ENCODE measurements at regions not wholly inside any gene's neighbourhood (a gene's known extent, or its start where the extent isn't known, plus 50 kb on each side); places are given as distances from the start of the nearest gene placed in this dataset.
A peak's percentile ranks its signal among the peaks of the same experiment; 100 is the strongest.

DNA sequence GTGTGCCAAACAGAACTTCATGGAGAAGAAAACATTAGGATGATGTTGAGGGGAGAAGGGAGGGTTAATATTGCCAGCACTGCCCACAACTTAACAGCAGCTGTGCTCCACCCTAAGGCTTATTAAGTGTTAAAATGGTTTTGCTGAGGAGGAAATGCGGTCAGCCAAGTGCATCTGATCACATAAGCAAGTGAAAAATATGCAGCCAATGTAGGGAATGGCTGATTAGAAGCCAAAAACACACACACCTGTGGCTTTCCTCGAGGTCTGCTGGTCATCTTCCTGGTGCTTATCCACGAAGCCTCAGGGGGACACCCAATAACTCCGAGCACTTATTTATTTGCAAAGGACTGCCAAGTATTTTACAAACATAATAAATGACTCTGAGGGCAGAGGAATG lies 66.3 kb upstream of the GPR45 start:
- Mint-ChIP-seq H3K4me1 (ENCODE audit: low read depth, unreplicated experiment) (no peaks in the 10 kb centered on the region), H3K27me3 (ENCODE audit: low read depth, unreplicated experiment) (peaks cover 41% of the 10 kb centered on the region), H3K36me3 (ENCODE audit: low read depth, unreplicated experiment) (no peaks in the 10 kb centered on the region), H3K4me3 (ENCODE audit: unreplicated experiment) (no peak overlapping the region), H3K9me3 (ENCODE audit: unreplicated experiment) (no peaks in the 10 kb centered on the region), H3K27ac (ENCODE audit: unreplicated experiment) (peak overlapping the region; percentile 12)
- no peaks in the 10 kb centered on the region for H4K20me1 ChIP-seq (ENCODE audit: insufficient read depth, low read length)
- DNase-seq (ENCODE audit: low read depth) (peak; percentile 22), FAIRE-seq (no peak)
- H3K79me2 ChIP-seq (ENCODE audit: insufficient read depth, low read length) = no peaks in the 10 kb centered on the region
- H3K4me2 ChIP-seq (ENCODE audit: low read length) = no peak overlapping the region
- no peaks in the 10 kb centered on the region for H3K4me1 ChIP-seq (ENCODE audit: insufficient read depth, low read length)
- no peaks in the 10 kb centered on the region for H3K9me3 ChIP-seq (ENCODE audit: insufficient read depth, low read depth, low read length)
- H3K27me3 ChIP-seq (ENCODE audit: insufficient read depth, low read length) = peaks cover 7% of the 10 kb centered on the region
- TF ChIP-seq, protein P1, sequence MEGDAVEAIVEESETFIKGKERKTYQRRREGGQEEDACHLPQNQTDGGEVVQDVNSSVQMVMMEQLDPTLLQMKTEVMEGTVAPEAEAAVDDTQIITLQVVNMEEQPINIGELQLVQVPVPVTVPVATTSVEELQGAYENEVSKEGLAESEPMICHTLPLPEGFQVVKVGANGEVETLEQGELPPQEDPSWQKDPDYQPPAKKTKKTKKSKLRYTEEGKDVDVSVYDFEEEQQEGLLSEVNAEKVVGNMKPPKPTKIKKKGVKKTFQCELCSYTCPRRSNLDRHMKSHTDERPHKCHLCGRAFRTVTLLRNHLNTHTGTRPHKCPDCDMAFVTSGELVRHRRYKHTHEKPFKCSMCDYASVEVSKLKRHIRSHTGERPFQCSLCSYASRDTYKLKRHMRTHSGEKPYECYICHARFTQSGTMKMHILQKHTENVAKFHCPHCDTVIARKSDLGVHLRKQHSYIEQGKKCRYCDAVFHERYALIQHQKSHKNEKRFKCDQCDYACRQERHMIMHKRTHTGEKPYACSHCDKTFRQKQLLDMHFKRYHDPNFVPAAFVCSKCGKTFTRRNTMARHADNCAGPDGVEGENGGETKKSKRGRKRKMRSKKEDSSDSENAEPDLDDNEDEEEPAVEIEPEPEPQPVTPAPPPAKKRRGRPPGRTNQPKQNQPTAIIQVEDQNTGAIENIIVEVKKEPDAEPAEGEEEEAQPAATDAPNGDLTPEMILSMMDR (IDR thresholded peaks at IDR 0.05; ENCODE audit: insufficient read depth, low read depth, low read length) = no peak
- no peak for TF ChIP-seq EZH2 (IDR thresholded peaks at IDR 0.05; ENCODE audit: insufficient read depth, low read length)
- H3K27ac ChIP-seq (ENCODE audit: low read depth, low read length) = no peak overlapping the region
- H2AFZ ChIP-seq (ENCODE audit: low read depth, low read length) = no peak overlapping the region
- no peak overlapping the region for H3K9ac ChIP-seq (ENCODE audit: low read length)
- H3K4me3 ChIP-seq (ENCODE audit: insufficient read depth, low read depth, low read length) = no peak overlapping the region
- H3K36me3 ChIP-seq (ENCODE audit: insufficient read depth, low read length) = no peaks in the 10 kb centered on the region

DNA sequence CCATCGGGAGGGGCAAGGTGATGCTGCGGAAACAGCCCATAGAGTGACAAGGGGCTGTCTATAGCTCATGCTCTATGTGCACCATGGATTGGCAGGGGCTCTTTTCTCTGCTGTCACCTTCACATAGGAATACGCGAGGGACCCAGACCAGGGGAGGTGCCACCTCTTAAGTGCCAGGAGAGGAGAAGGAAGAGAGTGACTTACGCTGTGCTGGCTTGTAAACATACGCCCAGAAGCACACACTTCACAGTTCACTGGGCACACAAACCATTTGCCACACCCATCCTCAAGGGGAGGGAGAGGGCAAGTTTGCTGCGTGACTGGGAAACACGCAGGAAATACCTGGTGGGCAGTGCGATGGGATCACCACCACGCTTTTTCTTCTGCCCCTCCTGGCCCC lies 65.1 kb upstream of the GPR45 start:
- H3K36me3 ChIP-seq (ENCODE audit: insufficient read depth, low read length) = no peaks in the 10 kb centered on the region
- H3K4me3 ChIP-seq (ENCODE audit: insufficient read depth, low read depth, low read length) = no peak overlapping the region
- Mint-ChIP-seq H3K9me3 (ENCODE audit: unreplicated experiment) (no peaks in the 10 kb centered on the region), H3K27me3 (ENCODE audit: low read depth, unreplicated experiment) (peaks cover 41% of the 10 kb centered on the region), H3K4me1 (ENCODE audit: low read depth, unreplicated experiment) (no peaks in the 10 kb centered on the region), H3K4me3 (ENCODE audit: unreplicated experiment) (no peak overlapping the region), H3K36me3 (ENCODE audit: low read depth, unreplicated experiment) (no peaks in the 10 kb centered on the region), H3K27ac (ENCODE audit: unreplicated experiment) (no peak overlapping the region)
- no peak overlapping the region for H3K27ac ChIP-seq (ENCODE audit: low read depth, low read length)
- H4K20me1 ChIP-seq (ENCODE audit: insufficient read depth, low read length) = no peaks in the 10 kb centered on the region
- H3K9ac ChIP-seq (ENCODE audit: low read length) = no peak overlapping the region
- H3K79me2 ChIP-seq (ENCODE audit: insufficient read depth, low read length) = no peaks in the 10 kb centered on the region
- H3K4me2 ChIP-seq (ENCODE audit: low read length) = no peak overlapping the region
- H3K27me3 ChIP-seq (ENCODE audit: insufficient read depth, low read length) = peaks cover 7% of the 10 kb centered on the region
- TF ChIP-seq, protein P1 (IDR thresholded peaks at IDR 0.05; ENCODE audit: insufficient read depth, low read depth, low read length) = no peak
- TF ChIP-seq EZH2 (IDR thresholded peaks at IDR 0.05; ENCODE audit: insufficient read depth, low read length) = no peak
- no peak for DNase-seq (ENCODE audit: low read depth)
- H3K9me3 ChIP-seq (ENCODE audit: insufficient read depth, low read depth, low read length) = no peaks in the 10 kb centered on the region
- no peaks in the 10 kb centered on the region for H3K4me1 ChIP-seq (ENCODE audit: insufficient read depth, low read length)
- H2AFZ ChIP-seq (ENCODE audit: low read depth, low read length) = peak overlapping the region; percentile 17
- no peak for FAIRE-seq

DNA sequence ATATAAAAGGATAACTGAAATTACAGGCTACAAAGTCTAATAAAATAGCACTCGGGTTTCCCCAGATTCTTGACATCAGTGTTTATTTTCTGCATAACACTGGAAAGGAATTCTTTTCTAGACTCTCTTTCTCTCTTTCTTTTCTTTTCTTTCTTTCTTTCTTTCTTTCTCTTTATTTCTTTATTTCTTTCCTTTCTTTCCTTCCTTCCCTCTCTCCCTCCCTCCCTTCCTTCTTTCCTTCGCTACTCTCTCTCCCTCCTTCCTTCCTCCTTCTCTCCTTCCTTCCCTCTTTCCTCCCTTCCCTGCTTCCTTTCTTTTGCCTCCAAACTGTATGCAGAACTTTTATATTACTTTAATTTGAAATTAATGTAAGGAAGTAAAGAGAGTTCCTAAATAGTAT lies 64.5 kb upstream of the GPR45 start:
- H3K4me1 ChIP-seq (ENCODE audit: insufficient read depth, low read length) = no peaks in the 10 kb centered on the region
- no peaks in the 10 kb centered on the region for H3K36me3 ChIP-seq (ENCODE audit: insufficient read depth, low read length)
- no peaks in the 10 kb centered on the region for H3K9me3 Mint-ChIP-seq (ENCODE audit: unreplicated experiment)
- no peaks in the 10 kb centered on the region for H3K36me3 Mint-ChIP-seq (ENCODE audit: low read depth, unreplicated experiment)
- FAIRE-seq (no peak), DNase-seq (ENCODE audit: low read depth) (no peak)
- TF ChIP-seq, protein P1 (IDR thresholded peaks at IDR 0.05; ENCODE audit: insufficient read depth, low read depth, low read length) = no peak
- no peak for TF ChIP-seq EZH2 (IDR thresholded peaks at IDR 0.05; ENCODE audit: insufficient read depth, low read length)
- no peak overlapping the region for H3K27ac ChIP-seq (ENCODE audit: low read depth, low read length)
- no peaks in the 10 kb centered on the region for H3K9me3 ChIP-seq (ENCODE audit: insufficient read depth, low read depth, low read length)
- no peak overlapping the region for H3K9ac ChIP-seq (ENCODE audit: low read length)
- H3K79me2 ChIP-seq (ENCODE audit: insufficient read depth, low read length) = no peaks in the 10 kb centered on the region
- peaks cover 41% of the 10 kb centered on the region for H3K27me3 Mint-ChIP-seq (ENCODE audit: low read depth, unreplicated experiment)
- no peak overlapping the region for H3K4me2 ChIP-seq (ENCODE audit: low read length)
- no peak overlapping the region for H3K27ac Mint-ChIP-seq (ENCODE audit: unreplicated experiment)
- H3K4me3 ChIP-seq (ENCODE audit: insufficient read depth, low read depth, low read length) = no peak overlapping the region
- peaks cover 7% of the 10 kb centered on the region for H3K27me3 ChIP-seq (ENCODE audit: insufficient read depth, low read length)
- no peaks in the 10 kb centered on the region for H4K20me1 ChIP-seq (ENCODE audit: insufficient read depth, low read length)
- H3K4me3 Mint-ChIP-seq (ENCODE audit: unreplicated experiment) = no peak overlapping the region
- no peak overlapping the region for H2AFZ ChIP-seq (ENCODE audit: low read depth, low read length)
- no peaks in the 10 kb centered on the region for H3K4me1 Mint-ChIP-seq (ENCODE audit: low read depth, unreplicated experiment)
